GM23338 (cell line): ENCODE measurements at regions not wholly inside any gene's neighbourhood (a gene's known extent, or its start where the extent isn't known, plus 50 kb on each side); places are given as distances from the start of the nearest gene placed in this dataset.

Experiments
- ATAC-seq: fragments of 200-7000 bp; cut with Tn5 transposase; 3 replicates; pipeline ENCODE4 v1.9.1; 2020
- DNase-seq: peaks from one replicate; pipeline ENCODE4 v3.0.0-alpha.2; 2015; ENCODE audit warnings: low spot score
- H2AFZ ChIP-seq: fragments of 200-600 bp; sonication (generic); 2 replicates; pipeline ENCODE4 v1.8.0; 2016; ENCODE audit warnings: antibody characterized with exemption, mild to moderate bottlenecking, moderate library complexity
- H3F3A ChIP-seq: fragments of 200-600 bp; sonication (generic); replicated peaks from 2 replicates; pipeline ENCODE4 v1.8.0; 2017; ENCODE audit warnings: antibody characterized with exemption, mixed run types, low read depth
- H3K27ac ChIP-seq: fragments of 200-600 bp; sonication (generic); 2 replicates; pipeline ENCODE4 v1.6.1; 2016; ENCODE audit warnings: low read depth
- H3K27me3 ChIP-seq: fragments of 200-600 bp; sonication (generic); 2 replicates; pipeline ENCODE4 v1.8.0; 2016; ENCODE audit warnings: mild to moderate bottlenecking, mixed run types, moderate library complexity; ENCODE audit not compliant: insufficient read depth
- H3K36me3 ChIP-seq: fragments of 200-600 bp; sonication (generic); 2 replicates; pipeline ENCODE4 v1.8.0; 2016; ENCODE audit warnings: mild to moderate bottlenecking; ENCODE audit not compliant: insufficient read depth
- H3K4me1 ChIP-seq: fragments of 200-600 bp; sonication (generic); 2 replicates; pipeline ENCODE4 v1.8.0; 2016; ENCODE audit warnings: mild to moderate bottlenecking, moderate library complexity; ENCODE audit not compliant: insufficient read depth
- H3K4me2 ChIP-seq: fragments of 200-600 bp; sonication (generic); 2 replicates; pipeline ENCODE4 v1.7.1; 2017; ENCODE audit warnings: mixed run types
- H3K4me3 ChIP-seq: fragments of 200-600 bp; sonication (generic); 2 replicates; pipeline ENCODE4 v1.6.1; 2016; ENCODE audit warnings: mixed run types
- H3K79me2 ChIP-seq: fragments of 200-600 bp; sonication (generic); replicated peaks from 2 replicates; pipeline ENCODE4 v1.8.0; 2017; ENCODE audit warnings: mild to moderate bottlenecking; ENCODE audit not compliant: insufficient read depth
- H3K9me2 ChIP-seq: fragments of 200-600 bp; sonication (generic); 2 replicates; pipeline ENCODE4 v1.8.0; 2017; ENCODE audit not compliant: insufficient read depth
- H4K20me1 ChIP-seq: fragments of 200-600 bp; sonication (generic); replicated peaks from 2 replicates; pipeline ENCODE4 v1.8.0; 2017; ENCODE audit warnings: mild to moderate bottlenecking; ENCODE audit not compliant: insufficient read depth
- H3K27ac Mint-ChIP-seq: 2 replicates; pipeline ENCODE4 v1.8.0; 2020; ENCODE audit warnings: inconsistent platforms, mild to moderate bottlenecking, moderate library complexity, mixed read lengths
- H3K27me3 Mint-ChIP-seq: 3 replicates; pipeline ENCODE4 v1.8.0; 2022; ENCODE audit warnings: low read depth, mild to moderate bottlenecking, moderate library complexity, mixed read lengths, inconsistent platforms; ENCODE audit not compliant: insufficient read depth, poor library complexity
- H3K36me3 Mint-ChIP-seq: 3 replicates; pipeline ENCODE4 v1.8.0; 2021; ENCODE audit warnings: low read depth, mild to moderate bottlenecking, inconsistent platforms, moderate library complexity, mixed read lengths
- H3K4me1 Mint-ChIP-seq: 3 replicates; pipeline ENCODE4 v1.8.0; 2020; ENCODE audit warnings: mild to moderate bottlenecking, inconsistent platforms, mixed read lengths
- H3K4me3 Mint-ChIP-seq: 3 replicates; pipeline ENCODE4 v1.8.0; 2021; ENCODE audit warnings: moderate library complexity, mild to moderate bottlenecking, inconsistent platforms, mixed read lengths
- H3K9me3 Mint-ChIP-seq: 3 replicates; pipeline ENCODE4 v1.8.0; 2020; ENCODE audit warnings: moderate library complexity, mild to moderate bottlenecking, inconsistent platforms, mixed read lengths
- CREB1 ChIP-seq: fragments of 250-450 bp; sonication (Bioruptor Pico); IDR thresholded peaks from 2 replicates; pipeline ENCODE4 v1.5.0; 2020; ENCODE audit warnings: low read depth, mild to moderate bottlenecking, moderate library complexity
- CTCF ChIP-seq, 2 experiments: fragments of 200-600 bp in 1 of 2; sonication (generic) in 1 of 2; conservative IDR thresholded peaks; 2 replicates each; pipeline versions ENCODE4 v1.5.1 to v1.6.1; 2016 to 2017; ENCODE audit warnings: antibody characterized with exemption in 2 of 2, low read depth in 2 of 2, mild to moderate bottlenecking in 2 of 2, moderate library complexity in 1 of 2
- ETS1 ChIP-seq: IDR thresholded peaks from 2 replicates; pipeline ENCODE4 v1.6.1; 2016; ENCODE audit warnings: antibody characterized with exemption
- EZH2 ChIP-seq: fragments of 200-600 bp; sonication (generic); IDR thresholded peaks from one replicate; pipeline ENCODE4 v1.8.0; 2017; ENCODE audit warnings: antibody characterized with exemption, mild to moderate bottlenecking, low read depth; ENCODE audit not compliant: unreplicated experiment
- EZH2phosphoT487 ChIP-seq: fragments of 200-600 bp; sonication (generic); IDR thresholded peaks from one replicate; pipeline ENCODE4 v1.8.1; 2018; ENCODE audit warnings: antibody characterized with exemption; ENCODE audit not compliant: unreplicated experiment
- JUNB ChIP-seq: IDR thresholded peaks from one replicate; pipeline ENCODE4 v1.6.1; 2016; ENCODE audit warnings: antibody characterized with exemption; ENCODE audit not compliant: unreplicated experiment
- NANOG ChIP-seq: IDR thresholded peaks from 2 replicates; pipeline ENCODE4 v1.6.1; 2016; ENCODE audit warnings: antibody characterized with exemption, borderline replicate concordance
- POLR2AphosphoS5 ChIP-seq: IDR thresholded peaks from 2 replicates; pipeline ENCODE4 v1.6.1; 2016; ENCODE audit warnings: antibody characterized with exemption, low read depth
- REST ChIP-seq: IDR thresholded peaks from one replicate; pipeline ENCODE4 v1.6.1; 2018; ENCODE audit warnings: antibody characterized with exemption; ENCODE audit not compliant: unreplicated experiment
- STAT1 ChIP-seq: IDR thresholded peaks from one replicate; pipeline ENCODE4 v1.6.1; 2016; ENCODE audit warnings: antibody characterized with exemption; ENCODE audit not compliant: unreplicated experiment
- ZNF114 ChIP-seq: fragments of 250-450 bp; sonication (Bioruptor Pico); IDR thresholded peaks from 2 replicates; pipeline ENCODE4 v1.5.0; 2020; ENCODE audit warnings: mild to moderate bottlenecking, moderate library complexity
- ZNF331 ChIP-seq: fragments of 250-450 bp; sonication (Bioruptor Pico); IDR thresholded peaks from 2 replicates; pipeline ENCODE4 v1.5.0; 2020; ENCODE audit warnings: low read depth, mild to moderate bottlenecking, moderate library complexity
- ZNF462 ChIP-seq: fragments of 250-450 bp; sonication (Bioruptor Pico); IDR thresholded peaks from 2 replicates; pipeline ENCODE4 v1.5.0; 2020; ENCODE audit warnings: mild to moderate bottlenecking, moderate library complexity

GRCh38 chr18:75339936-75340605 lies 87.4 kb downstream of the SMIM21 start:
- H3K27me3 Mint-ChIP-seq = peaks cover 12% of the 10 kb centered on the region
- Histone ChIP-seq H3K36me3 (no peaks in the 10 kb centered on the region), H3K4me1 (peaks cover 11% of the 10 kb centered on the region), H3K79me2 (no peaks in the 10 kb centered on the region), H4K20me1 (no peaks in the 10 kb centered on the region), H3K27ac (no peak overlapping the region), H3K9me2 (no peaks in the 10 kb centered on the region), H3K4me2 (no peak overlapping the region), H3K4me3 (no peak overlapping the region), H3K27me3 (no peaks in the 10 kb centered on the region), H2AFZ (no peak overlapping the region), H3F3A (no peaks in the 10 kb centered on the region)
- no peak for DNase-seq
- TF ChIP-seq EZH2phosphoT487 (no peak), ETS1 (no peak), CTCF (conservative IDR thresholded peaks at IDR 0.05; ENCODE audit: low read depth in 2 of 2) (no peak), EZH2 (no peak), ZNF114 (no peak), JUNB (no peak), STAT1 (no peak), ZNF462 (no peak), NANOG (no peak), REST (no peak), POLR2AphosphoS5 (no peak), ZNF331 (no peak), CREB1 (no peak)
- no peak for ATAC-seq
- no peak overlapping the region for H3K4me3 Mint-ChIP-seq
- no peak overlapping the region for H3K27ac Mint-ChIP-seq
- no peaks in the 10 kb centered on the region; the same call in 2 of the 3 replicates for H3K9me3 Mint-ChIP-seq
- no peaks in the 10 kb centered on the region for H3K36me3 Mint-ChIP-seq
- peaks cover 22% of the 10 kb centered on the region for H3K4me1 Mint-ChIP-seq
